B cell (primary cell): ENCODE measurements at regions not wholly inside any gene's neighbourhood (a gene's known extent, or its start where the extent isn't known, plus 50 kb on each side); places are given as distances from the start of the nearest gene placed in this dataset.

Experiments used
- CTCF ChIP-seq: fragments of 200-600 bp; IDR thresholded peaks from one replicate; pipeline ENCODE4 v1.8.0; 2022; ENCODE audit warnings: antibody characterized with exemption, mild to moderate bottlenecking
- EZH2 ChIP-seq: IDR thresholded peaks from 2 replicates; pipeline ENCODE4 v1.6.1; 2012; ENCODE audit warnings: borderline replicate concordance, low read depth, mild to moderate bottlenecking, moderate library complexity, low read length; ENCODE audit not compliant: insufficient read depth, poor library complexity, severe bottlenecking

GRCh38 chr10:131747251-131747650 lies 153.6 kb upstream of the PPP2R2D start:
- no peak for TF ChIP-seq CTCF
- TF ChIP-seq EZH2 = no peak
